ENCODE measurements at regions not wholly inside any gene's neighbourhood (a gene's known extent, or its start where the extent isn't known, plus 50 kb on each side); places are given as distances from the start of the nearest gene placed in this dataset.

GRCh38 chr10:107546986-107547385 lies 382.5 kb upstream of the SORCS1 start:
- Histone ChIP-seq H3K27me3 (ENCODE audit: insufficient read depth, poor library complexity, severe bottlenecking) (no peaks in the 10 kb centered on the region), H3K36me3 (ENCODE audit: low read depth) (no peaks in the 10 kb centered on the region), H3K27ac (ENCODE audit: poor library complexity, severe bottlenecking) (peak overlapping the region; percentile 86), H3K4me1 (ENCODE audit: insufficient read depth, poor library complexity, severe bottlenecking) (peaks cover 23% of the 10 kb centered on the region), H3K4me3 (ENCODE audit: severe bottlenecking) (no peak overlapping the region), H3K9me3 (ENCODE audit: severe bottlenecking) (no peaks in the 10 kb centered on the region)
- TF ChIP-seq, protein P1, sequence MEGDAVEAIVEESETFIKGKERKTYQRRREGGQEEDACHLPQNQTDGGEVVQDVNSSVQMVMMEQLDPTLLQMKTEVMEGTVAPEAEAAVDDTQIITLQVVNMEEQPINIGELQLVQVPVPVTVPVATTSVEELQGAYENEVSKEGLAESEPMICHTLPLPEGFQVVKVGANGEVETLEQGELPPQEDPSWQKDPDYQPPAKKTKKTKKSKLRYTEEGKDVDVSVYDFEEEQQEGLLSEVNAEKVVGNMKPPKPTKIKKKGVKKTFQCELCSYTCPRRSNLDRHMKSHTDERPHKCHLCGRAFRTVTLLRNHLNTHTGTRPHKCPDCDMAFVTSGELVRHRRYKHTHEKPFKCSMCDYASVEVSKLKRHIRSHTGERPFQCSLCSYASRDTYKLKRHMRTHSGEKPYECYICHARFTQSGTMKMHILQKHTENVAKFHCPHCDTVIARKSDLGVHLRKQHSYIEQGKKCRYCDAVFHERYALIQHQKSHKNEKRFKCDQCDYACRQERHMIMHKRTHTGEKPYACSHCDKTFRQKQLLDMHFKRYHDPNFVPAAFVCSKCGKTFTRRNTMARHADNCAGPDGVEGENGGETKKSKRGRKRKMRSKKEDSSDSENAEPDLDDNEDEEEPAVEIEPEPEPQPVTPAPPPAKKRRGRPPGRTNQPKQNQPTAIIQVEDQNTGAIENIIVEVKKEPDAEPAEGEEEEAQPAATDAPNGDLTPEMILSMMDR (IDR thresholded peaks at IDR 0.05; ENCODE audit: poor library complexity, severe bottlenecking): no peak
- ATAC-seq (ENCODE audit: low read depth) (no peak), DNase-seq (ENCODE audit: low spot score) (no peak)

- Histone ChIP-seq H3K27ac (ENCODE audit: poor library complexity, severe bottlenecking) (peak overlapping the region; percentile 86), H3K27me3 (ENCODE audit: insufficient read depth, poor library complexity, severe bottlenecking) (no peaks in the 10 kb centered on the region), H3K4me3 (ENCODE audit: severe bottlenecking) (no peak overlapping the region), H3K36me3 (ENCODE audit: low read depth) (no peaks in the 10 kb centered on the region), H3K4me1 (ENCODE audit: insufficient read depth, poor library complexity, severe bottlenecking) (peaks cover 23% of the 10 kb centered on the region), H3K9me3 (ENCODE audit: severe bottlenecking) (no peaks in the 10 kb centered on the region)
- TF ChIP-seq, protein P1 (IDR thresholded peaks at IDR 0.05; ENCODE audit: poor library complexity, severe bottlenecking): no peak
- DNase-seq (ENCODE audit: low spot score): no peak
- peak; percentile 99 for ATAC-seq (ENCODE audit: low read depth)
Observed at GRCh38 chr10:107546284-107546683, 381.8 kb upstream of the SORCS1 start.

- DNase-seq (ENCODE audit: low spot score): no peak
- H3K27ac ChIP-seq (ENCODE audit: poor library complexity, severe bottlenecking): peak overlapping the region; percentile 86
- H3K27me3 ChIP-seq (ENCODE audit: insufficient read depth, poor library complexity, severe bottlenecking): no peaks in the 10 kb centered on the region
- TF ChIP-seq, protein P1 (IDR thresholded peaks at IDR 0.05; ENCODE audit: poor library complexity, severe bottlenecking): no peak
- ATAC-seq (ENCODE audit: low read depth): peak; percentile 15; the same call in 2 of the 3 replicates
- peaks cover 23% of the 10 kb centered on the region for H3K4me1 ChIP-seq (ENCODE audit: insufficient read depth, poor library complexity, severe bottlenecking)
- H3K36me3 ChIP-seq (ENCODE audit: low read depth): no peaks in the 10 kb centered on the region
- no peak overlapping the region for H3K4me3 ChIP-seq (ENCODE audit: severe bottlenecking)
- H3K9me3 ChIP-seq (ENCODE audit: severe bottlenecking): no peaks in the 10 kb centered on the region
Observed at GRCh38 chr10:107545717-107546116, 381.2 kb upstream of the SORCS1 start.

- Histone ChIP-seq H3K36me3 (ENCODE audit: low read depth) (no peaks in the 10 kb centered on the region), H3K27ac (ENCODE audit: poor library complexity, severe bottlenecking) (peak overlapping the region; percentile 86), H3K4me1 (ENCODE audit: insufficient read depth, poor library complexity, severe bottlenecking) (peaks cover 23% of the 10 kb centered on the region), H3K9me3 (ENCODE audit: severe bottlenecking) (no peaks in the 10 kb centered on the region), H3K27me3 (ENCODE audit: insufficient read depth, poor library complexity, severe bottlenecking) (no peaks in the 10 kb centered on the region), H3K4me3 (ENCODE audit: severe bottlenecking) (no peak overlapping the region)
- TF ChIP-seq, protein P1 (IDR thresholded peaks at IDR 0.05; ENCODE audit: poor library complexity, severe bottlenecking): no peak
- DNase-seq (ENCODE audit: low spot score) (no peak), ATAC-seq (ENCODE audit: low read depth) (no peak)
Observed at GRCh38 chr10:107544706-107545520, 380.4 kb upstream of the SORCS1 start.

DNA sequence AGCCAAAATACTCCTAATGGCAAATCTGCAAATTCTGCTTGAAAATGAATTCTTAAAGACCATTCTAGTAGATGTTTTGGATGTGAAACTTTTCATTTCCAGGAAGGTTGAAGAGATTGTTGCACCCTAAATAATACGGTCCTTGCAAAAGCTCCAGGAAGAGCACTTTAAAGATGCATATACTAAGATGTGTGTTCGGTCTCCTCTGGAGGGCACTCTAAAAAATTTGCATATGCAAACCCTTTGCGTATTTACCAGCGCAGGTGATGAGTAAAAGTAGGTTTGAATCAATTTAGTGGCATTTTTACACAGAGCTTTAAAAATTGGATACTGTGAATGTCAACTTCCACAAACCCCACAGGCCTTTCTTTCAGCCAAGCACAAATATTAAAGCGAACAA lies 378.1 kb upstream of the SORCS1 start:
- TF ChIP-seq, protein P1 (IDR thresholded peaks at IDR 0.05; ENCODE audit: poor library complexity, severe bottlenecking): no peak
- H3K9me3 ChIP-seq (ENCODE audit: severe bottlenecking): no peaks in the 10 kb centered on the region
- peaks cover 23% of the 10 kb centered on the region for H3K4me1 ChIP-seq (ENCODE audit: insufficient read depth, poor library complexity, severe bottlenecking)
- no peak overlapping the region for H3K27ac ChIP-seq (ENCODE audit: poor library complexity, severe bottlenecking)
- H3K27me3 ChIP-seq (ENCODE audit: insufficient read depth, poor library complexity, severe bottlenecking): no peaks in the 10 kb centered on the region
- no peaks in the 10 kb centered on the region for H3K36me3 ChIP-seq (ENCODE audit: low read depth)
- no peak overlapping the region for H3K4me3 ChIP-seq (ENCODE audit: severe bottlenecking)
- ATAC-seq (ENCODE audit: low read depth) (no peak), DNase-seq (ENCODE audit: low spot score) (no peak)
